Cardiac muscle cell (in vitro differentiated cells and primary cell): ENCODE measurements at regions not wholly inside any gene's neighbourhood (a gene's known extent, or its start where the extent isn't known, plus 50 kb on each side); places are given as distances from the start of the nearest gene placed in this dataset.
A peak's percentile ranks its signal among the peaks of the same experiment; 100 is the strongest.

Source experiments
- DNase-seq, 2 donors: peaks; one replicate each; pipeline versions ENCODE4 v3.0.0 to v3.0.0-alpha.2; 2010 to 2017; ENCODE audit warnings: low read depth in 1 of 2, low spot score in 1 of 2
- H3K27ac ChIP-seq: fragments of 200-600 bp; sonication (generic); 2 replicates; pipeline ENCODE4 v1.5.1; 2016
- H3K27me3 ChIP-seq: fragments of 200-600 bp; sonication (generic); 2 replicates; pipeline ENCODE4 v1.6.0; 2016; ENCODE audit warnings: control low read depth
- H3K36me3 ChIP-seq: fragments of 200-600 bp; sonication (generic); 2 replicates; pipeline ENCODE4 v1.5.1; 2016; ENCODE audit warnings: control low read depth
- H3K4me1 ChIP-seq: fragments of 200-600 bp; sonication (generic); 2 replicates; pipeline ENCODE4 v1.8.1; 2017; ENCODE audit warnings: low read depth, mild to moderate bottlenecking, mixed run types
- H3K4me3 ChIP-seq: fragments of 200-600 bp; sonication (generic); 2 replicates; pipeline ENCODE4 v1.5.1; 2016; ENCODE audit warnings: mild to moderate bottlenecking
- H3K9me3 ChIP-seq: fragments of 200-600 bp; sonication (generic); 2 replicates; pipeline ENCODE4 v1.5.1; 2017; ENCODE audit warnings: low read depth, mild to moderate bottlenecking, control low read depth
- CTCF ChIP-seq: IDR thresholded peaks from 2 replicates; pipeline ENCODE4 v1.5.1; 2012; ENCODE audit warnings: low read depth, mild to moderate bottlenecking, low read length

GRCh38 chr10:128738386-128738915 is 612.2 kb upstream of the MKI67 start:
- no peak for TF ChIP-seq CTCF
- Histone ChIP-seq H3K9me3 (no peaks in the 10 kb centered on the region), H3K27me3 (no peaks in the 10 kb centered on the region), H3K36me3 (no peaks in the 10 kb centered on the region), H3K4me1 (peaks cover 3% of the 10 kb centered on the region), H3K4me3 (no peak overlapping the region), H3K27ac (no peak overlapping the region)
- DNase-seq, result no peak

GRCh38 chr10:128739930-128740329 is 613.7 kb upstream of the MKI67 start:
- Histone ChIP-seq H3K36me3 (no peaks in the 10 kb centered on the region), H3K4me3 (no peak overlapping the region), H3K27me3 (no peaks in the 10 kb centered on the region), H3K9me3 (no peaks in the 10 kb centered on the region), H3K4me1 (peaks cover 3% of the 10 kb centered on the region), H3K27ac (no peak overlapping the region)
- TF ChIP-seq CTCF, result no peak
- peak in 1 of 2 donors; percentile 17 for DNase-seq

- TF ChIP-seq CTCF, result no peak
- Histone ChIP-seq H3K4me3 (no peak overlapping the region), H3K4me1 (peaks cover 3% of the 10 kb centered on the region), H3K27ac (no peak overlapping the region), H3K27me3 (peaks cover 3% of the 10 kb centered on the region), H3K36me3 (no peaks in the 10 kb centered on the region), H3K9me3 (no peaks in the 10 kb centered on the region)
- DNase-seq, result no peak
These were observed 615.0 kb upstream of the MKI67 start for GRCh38 chr10:128741180-128741579.

GRCh38 chr10:128741680-128742079 is 615.5 kb upstream of the MKI67 start:
- no peak for TF ChIP-seq CTCF
- Histone ChIP-seq H3K9me3 (no peaks in the 10 kb centered on the region), H3K36me3 (no peaks in the 10 kb centered on the region), H3K27me3 (peaks cover 3% of the 10 kb centered on the region), H3K27ac (no peak overlapping the region), H3K4me1 (peaks cover 3% of the 10 kb centered on the region), H3K4me3 (no peak overlapping the region)
- DNase-seq, result no peak

- Histone ChIP-seq H3K4me1 (peaks cover 3% of the 10 kb centered on the region), H3K27me3 (peaks cover 6% of the 10 kb centered on the region), H3K4me3 (no peak overlapping the region), H3K9me3 (no peaks in the 10 kb centered on the region), H3K36me3 (no peaks in the 10 kb centered on the region), H3K27ac (no peak overlapping the region)
- TF ChIP-seq CTCF, result no peak
- DNase-seq, result no peak
These were observed 617.9 kb upstream of the MKI67 start for GRCh38 chr10:128744092-128744491.
